ENCODE measurements at regions not wholly inside any gene's neighbourhood (a gene's known extent, or its start where the extent isn't known, plus 50 kb on each side); places are given as distances from the start of the nearest gene placed in this dataset.

- no peak for TF ChIP-seq POLR2A (IDR thresholded peaks at IDR 0.05)
- TF ChIP-seq CTCF (IDR thresholded peaks at IDR 0.05) = no peak
These were observed 262.0 kb downstream of the IL15 start for GRCh38 chr4:141898346-141898745.

All from right lobe of liver (tissue), 4 donors.